Left lobe of liver (tissue), 2 donors: ENCODE measurements at regions not wholly inside any gene's neighbourhood (a gene's known extent, or its start where the extent isn't known, plus 50 kb on each side); places are given as distances from the start of the nearest gene placed in this dataset.
A peak's percentile ranks its signal among the peaks of the same experiment; 100 is the strongest.

Experiments
- ATAC-seq: fragments of 200-7000 bp; cut with Tn5 transposase; one replicate; pipeline ENCODE4 v1.9.1; 2020; ENCODE audit warnings: mild to moderate bottlenecking, moderate library complexity
- DNase-seq: peaks from one replicate; pipeline ENCODE4 v3.0.0-alpha.2; 2020; ENCODE audit warnings: low spot score
- donor health status: DM: no; HTN: no; CAD: no; lungs with moderate emphysema.
- donor health status: DM: no; HTN: yes; CAD: no.

GRCh38 chr7:340979-341694 is 51.2 kb downstream of the FOXL3 start:
- no peak for DNase-seq
- ATAC-seq, result no peak

GRCh38 chr7:341841-342638 is 52.1 kb downstream of the FOXL3 start:
- ATAC-seq (peak; percentile 93), DNase-seq (peak; percentile 93)

- ATAC-seq (peak; percentile 5), DNase-seq (no peak)
These were observed 52.8 kb downstream of the FOXL3 start for GRCh38 chr7:342681-343216.

- DNase-seq (no peak), ATAC-seq (no peak)
These were observed 53.4 kb downstream of the FOXL3 start for GRCh38 chr7:343227-343822.

- no peak for DNase-seq
These were observed 54.1 kb downstream of the FOXL3 start for GRCh38 chr7:343864-344607.

GRCh38 chr7:344608-344994 is 54.6 kb downstream of the FOXL3 start:
- no peak for ATAC-seq
- no peak for DNase-seq

More at GRCh38 chr7:343864-344607, 54.1 kb downstream of the FOXL3 start:
- ATAC-seq, result no peak

- DNase-seq, result no peak
- ATAC-seq, result no peak
These were observed 56.3 kb downstream of the FOXL3 start for GRCh38 chr7:346116-346898.

GRCh38 chr7:347001-347590 is 57.1 kb downstream of the FOXL3 start:
- DNase-seq (no peak), ATAC-seq (no peak)

GRCh38 chr7:347644-348479 is 57.9 kb downstream of the FOXL3 start:
- no peak for DNase-seq

GRCh38 chr7:348480-348844 is 58.5 kb downstream of the FOXL3 start:
- DNase-seq (no peak), ATAC-seq (no peak)

More at GRCh38 chr7:347644-348479, 57.9 kb downstream of the FOXL3 start:
- no peak for ATAC-seq

- no peak for DNase-seq
- ATAC-seq, result no peak
These were observed 59.2 kb downstream of the FOXL3 start for GRCh38 chr7:348962-349743.

GRCh38 chr7:351256-351655 is 61.3 kb downstream of the FOXL3 start:
- no peak for ATAC-seq
- DNase-seq, result no peak

- peak; percentile 43 for ATAC-seq
- DNase-seq, result no peak
These were observed 61.9 kb downstream of the FOXL3 start for GRCh38 chr7:351681-352480.

GRCh38 chr7:353746-354325 is 63.9 kb downstream of the FOXL3 start:
- ATAC-seq (no peak), DNase-seq (no peak)

- DNase-seq (no peak), ATAC-seq (no peak)
These were observed 64.9 kb downstream of the FOXL3 start for GRCh38 chr7:354597-355470.

- DNase-seq (no peak), ATAC-seq (no peak)
These were observed 65.6 kb downstream of the FOXL3 start for GRCh38 chr7:355568-355967.
